Stimulated activated CD4-positive, alpha-beta T cell treated with anti-CD3 and anti-CD28 coated beads, Interleukin-1b, Interleukin-23, amount 100 ng/mL, for 4 hours (primary cell): ENCODE measurements at regions not wholly inside any gene's neighbourhood (a gene's known extent, or its start where the extent isn't known, plus 50 kb on each side); places are given as distances from the start of the nearest gene placed in this dataset.
"Not testable (repeated sequence)": the region's sequence is repeated elsewhere in the genome, so short reads cannot be mapped to it uniquely, and the experiment has no call there.

ENCODE experiments used
- DNase-seq, 2 donors: peaks; one replicate each; pipeline ENCODE4 v3.0.0-alpha.2; 2020; ENCODE audit warnings: low read depth in 2 of 2

DNA sequence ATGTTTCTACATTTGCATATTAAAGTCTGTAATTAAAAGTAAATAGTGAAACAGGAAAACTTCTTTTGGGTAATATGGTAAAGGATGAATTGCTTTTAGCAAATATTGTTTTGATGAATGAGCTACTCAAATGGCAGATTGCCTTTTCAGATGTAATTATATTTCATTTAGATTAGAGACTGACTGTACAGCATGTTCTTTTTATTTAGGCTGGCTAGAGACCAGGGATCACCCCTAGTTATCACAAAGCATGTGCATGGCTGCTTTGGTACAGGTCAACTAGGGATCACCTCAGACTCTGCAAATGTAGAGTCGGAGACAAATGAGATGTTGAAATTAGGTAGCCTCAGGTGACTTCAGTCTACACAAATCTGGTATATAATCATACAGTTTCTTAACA lies 214.9 kb upstream of the SEMA6A start:
- no peak for DNase-seq

DNA sequence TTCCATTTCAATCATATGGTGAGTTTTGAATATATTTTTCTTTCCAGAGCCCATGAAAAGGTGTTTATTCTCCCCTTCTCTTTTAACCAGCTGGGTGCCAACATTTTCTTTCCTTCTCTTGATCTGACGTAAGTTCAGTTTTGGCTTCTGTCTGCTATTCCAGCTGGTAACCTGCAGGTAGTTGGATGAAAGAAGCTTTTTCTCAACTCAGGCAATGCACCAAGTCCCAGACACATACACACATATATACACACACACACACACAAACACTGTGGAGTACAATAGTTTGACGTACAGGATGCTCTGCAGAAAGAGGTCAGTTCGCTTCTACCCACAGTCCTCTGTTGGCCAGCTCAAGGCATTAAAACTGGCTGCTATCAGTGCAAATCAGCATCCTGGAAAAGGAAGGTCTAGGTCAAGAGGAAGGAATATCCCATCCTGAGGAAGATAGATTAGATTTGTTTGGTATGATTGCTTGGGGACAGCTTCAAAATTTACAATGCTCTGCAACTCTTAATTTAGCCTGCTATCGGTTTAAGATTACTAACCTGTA lies 214.3 kb upstream of the SEMA6A start:
- no peak for DNase-seq

DNA sequence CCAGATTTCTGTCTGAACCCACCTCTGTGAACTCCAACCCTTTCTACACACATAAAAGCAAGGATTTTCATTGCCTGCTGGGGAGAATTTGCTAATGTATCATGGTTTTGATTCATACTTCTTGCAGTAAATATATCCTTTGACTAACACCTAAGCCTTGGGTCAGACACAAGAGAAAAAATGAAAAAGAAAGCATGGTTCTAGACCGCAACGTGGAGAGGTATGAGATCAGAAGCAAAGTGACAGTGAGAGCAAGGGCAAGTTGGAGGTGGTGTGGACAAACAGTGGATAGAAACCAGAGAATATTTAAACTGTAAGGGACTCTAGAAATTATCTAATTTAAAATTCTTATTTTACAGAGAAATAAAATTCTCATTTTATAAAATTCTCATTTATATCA lies 212.9 kb upstream of the SEMA6A start:
- no peak for DNase-seq

DNA sequence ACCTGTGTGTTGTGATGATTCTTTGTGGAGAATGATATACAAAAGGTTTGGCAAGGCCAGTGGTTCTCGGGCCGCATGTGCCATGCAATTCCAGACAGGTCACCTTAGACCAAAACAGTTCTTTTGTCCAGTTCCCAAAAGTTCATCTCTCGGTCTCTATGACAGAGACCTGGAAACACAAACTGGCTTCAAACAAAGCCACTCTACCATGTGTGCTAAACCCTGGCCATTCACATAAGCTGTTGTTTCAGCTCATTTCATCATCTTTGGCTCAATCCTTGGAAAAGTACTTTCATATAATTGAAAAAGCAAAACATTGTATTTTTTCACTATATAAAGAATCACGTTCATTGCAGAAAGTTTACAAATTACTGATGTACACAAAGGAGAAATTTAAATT lies 210.5 kb upstream of the SEMA6A start:
- DNase-seq, result no peak

DNA sequence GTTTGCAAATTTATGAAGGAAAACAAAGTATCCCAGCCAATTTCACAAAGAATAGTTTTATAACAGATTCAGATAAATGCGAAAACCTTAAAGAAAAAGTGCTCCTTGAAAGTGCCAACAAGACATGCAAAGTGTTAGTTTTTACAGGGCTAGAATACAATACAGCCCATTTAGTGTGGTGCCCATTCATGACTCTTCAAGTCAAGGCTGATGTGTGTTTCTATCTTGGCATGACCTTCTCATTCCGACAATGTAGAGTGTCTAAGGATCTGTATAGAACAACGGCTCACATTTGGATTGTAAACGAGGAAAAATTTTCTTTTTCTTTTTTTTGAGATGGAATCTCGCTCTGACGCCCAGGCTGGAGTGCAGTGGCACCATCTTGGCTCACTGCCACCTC lies 205.2 kb upstream of the SEMA6A start:
- no peak for DNase-seq

DNA sequence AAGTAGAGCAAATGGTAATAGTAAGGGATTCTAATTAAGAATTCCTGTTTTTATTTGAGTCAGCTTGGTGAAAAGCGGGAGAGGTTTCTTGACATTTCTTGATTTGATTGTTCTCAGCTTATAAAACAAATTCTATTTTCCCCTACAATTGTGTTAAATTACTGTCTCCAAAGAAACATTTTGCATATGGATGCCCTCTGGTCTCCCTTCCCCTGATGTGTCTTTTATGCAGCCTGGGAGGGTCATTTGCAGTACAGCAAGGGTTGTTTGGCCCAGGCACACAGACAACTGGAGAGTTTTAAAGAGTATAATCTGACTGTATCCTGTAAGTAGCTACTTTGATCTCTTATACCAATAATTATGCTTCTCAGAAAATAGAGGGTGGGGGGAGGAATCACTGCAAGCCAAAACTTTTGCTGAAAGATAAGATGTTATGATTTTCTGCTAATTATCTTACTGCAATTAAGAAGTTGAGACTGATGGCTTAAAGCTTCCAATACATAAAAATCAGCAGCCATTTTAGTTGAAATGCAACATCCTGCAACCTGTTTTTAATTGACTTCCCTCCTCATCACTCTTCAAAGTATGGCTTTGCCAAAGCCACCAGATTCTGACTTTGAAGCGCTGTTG lies 204.1 kb upstream of the SEMA6A start:
- DNase-seq, result no peak

DNA sequence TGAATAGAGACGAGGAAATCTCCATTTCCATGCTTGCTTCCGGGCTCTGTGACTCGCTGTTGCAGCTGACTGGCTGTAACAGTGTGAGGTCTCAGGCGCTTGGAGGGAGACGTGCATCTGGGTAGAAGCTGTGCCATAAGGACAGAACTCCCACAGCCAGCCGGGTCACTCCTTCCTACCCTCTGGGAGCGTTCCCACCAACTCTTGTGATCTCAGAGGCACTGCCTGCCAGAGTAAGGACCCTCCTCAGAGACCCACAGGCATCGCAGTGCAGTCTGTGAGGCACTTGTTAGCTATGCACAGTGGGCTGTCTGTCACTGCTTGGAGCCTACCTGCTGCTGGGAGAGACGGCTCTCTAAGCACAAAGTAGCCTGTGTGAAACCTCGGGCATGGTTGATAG lies 203.4 kb upstream of the SEMA6A start:
- no peak for DNase-seq

DNA sequence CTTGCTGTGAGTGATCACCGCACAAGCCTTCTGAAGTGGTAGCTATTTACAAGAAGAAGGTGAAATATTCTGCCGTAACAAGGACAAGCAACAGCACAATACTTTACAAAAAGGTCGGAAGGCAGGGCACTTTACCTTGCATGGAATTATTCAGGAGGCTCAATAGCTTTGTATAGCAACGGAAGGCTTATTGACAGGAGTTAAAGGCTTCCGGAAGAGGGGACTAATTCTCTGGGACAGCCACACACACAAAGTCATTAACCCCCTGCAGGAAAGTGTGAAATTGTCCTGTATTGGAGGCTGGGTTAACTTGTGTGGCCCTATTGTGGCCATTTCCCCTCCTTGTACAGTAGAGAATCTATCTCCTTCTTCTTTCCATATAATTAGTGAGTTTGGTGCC lies 199.3 kb upstream of the SEMA6A start:
- no peak for DNase-seq

DNA sequence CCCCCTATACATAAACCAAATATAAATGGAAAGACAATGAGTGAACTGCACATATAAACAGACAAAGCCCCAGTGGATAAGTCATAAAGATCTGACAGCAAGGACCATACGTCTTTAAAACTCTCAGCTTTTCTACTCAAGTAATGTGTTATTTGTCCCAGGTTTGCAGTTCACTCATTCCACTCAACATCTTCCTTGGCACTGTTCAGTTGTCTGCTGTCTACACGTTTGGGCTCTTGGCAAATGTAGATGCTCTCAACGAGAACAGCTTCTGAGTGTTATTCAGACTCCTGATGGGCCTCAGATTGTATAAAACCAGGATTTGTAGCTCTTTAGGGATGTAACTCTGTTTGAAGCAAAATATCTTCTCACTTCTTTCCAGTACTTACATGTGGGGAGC lies 198.2 kb upstream of the SEMA6A start:
- DNase-seq, result no peak

DNA sequence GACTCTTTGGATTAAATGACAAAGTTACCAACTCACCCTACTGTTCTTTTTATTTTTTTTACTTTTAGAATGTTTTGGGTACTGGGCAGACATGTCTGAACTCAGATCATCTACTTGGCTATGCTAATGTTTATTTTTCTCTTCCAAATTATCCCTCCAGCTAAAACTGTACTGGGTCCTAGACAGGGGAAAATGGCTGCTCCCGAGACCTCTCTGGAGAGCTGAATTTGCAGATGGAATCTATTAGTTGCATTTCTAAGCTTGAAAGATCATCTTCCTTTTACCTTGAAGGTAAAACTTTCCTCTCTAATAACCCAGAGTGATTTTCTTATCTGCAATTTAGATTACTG lies 197.5 kb upstream of the SEMA6A start:
- DNase-seq, result no peak

DNA sequence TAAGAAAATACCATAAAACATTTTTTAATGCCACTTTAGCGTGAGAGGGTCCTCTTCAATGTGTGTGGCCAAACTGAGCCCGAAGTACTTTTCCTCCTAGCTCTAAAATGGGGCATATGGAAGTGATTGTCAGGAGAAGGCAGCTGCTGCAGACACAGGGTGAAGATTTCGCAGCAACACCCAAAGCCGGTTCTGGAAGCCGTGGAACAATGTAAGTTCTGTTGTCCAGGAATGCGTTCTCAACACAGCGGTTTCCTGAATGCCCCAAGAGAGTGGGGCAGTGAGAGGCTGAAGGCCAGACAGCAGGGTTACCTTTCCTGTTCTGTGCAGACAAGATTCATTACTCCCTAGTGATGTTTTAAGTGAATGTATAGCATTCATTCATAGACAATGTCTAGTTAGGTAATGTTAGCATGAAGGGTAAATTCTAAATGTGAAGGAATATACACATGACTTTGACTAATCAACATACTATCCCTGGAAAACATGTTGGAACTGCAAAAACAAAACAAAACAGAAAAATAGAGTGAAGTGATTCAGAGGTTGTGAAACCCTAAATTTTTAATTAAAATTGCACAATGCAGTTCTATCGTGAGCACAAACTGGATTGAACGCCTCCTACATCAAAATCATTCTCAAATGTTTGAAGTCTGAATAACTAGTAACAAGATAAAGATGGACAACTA lies 197.0 kb upstream of the SEMA6A start:
- DNase-seq, result no peak

DNA sequence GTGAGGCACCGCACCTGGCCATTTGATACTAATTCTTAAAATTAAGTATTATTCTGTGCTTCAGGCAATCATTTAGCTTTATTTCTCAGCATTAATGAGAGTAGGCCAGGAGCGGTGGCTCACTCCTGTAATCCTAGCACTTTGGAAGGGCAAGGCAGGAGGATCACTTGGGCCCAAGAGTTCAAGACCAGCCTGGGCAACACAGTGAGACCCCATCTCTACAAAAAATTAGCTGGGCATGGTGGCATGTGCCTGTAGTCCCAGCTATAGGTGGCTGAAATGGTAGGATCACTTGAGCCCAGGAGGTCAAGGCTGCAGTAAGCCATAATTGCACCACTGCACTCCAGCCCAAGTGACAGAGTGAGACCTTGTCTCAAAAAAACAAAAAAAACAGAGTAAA lies 195.3 kb upstream of the SEMA6A start:
- DNase-seq, result not testable (repeated sequence)

DNA sequence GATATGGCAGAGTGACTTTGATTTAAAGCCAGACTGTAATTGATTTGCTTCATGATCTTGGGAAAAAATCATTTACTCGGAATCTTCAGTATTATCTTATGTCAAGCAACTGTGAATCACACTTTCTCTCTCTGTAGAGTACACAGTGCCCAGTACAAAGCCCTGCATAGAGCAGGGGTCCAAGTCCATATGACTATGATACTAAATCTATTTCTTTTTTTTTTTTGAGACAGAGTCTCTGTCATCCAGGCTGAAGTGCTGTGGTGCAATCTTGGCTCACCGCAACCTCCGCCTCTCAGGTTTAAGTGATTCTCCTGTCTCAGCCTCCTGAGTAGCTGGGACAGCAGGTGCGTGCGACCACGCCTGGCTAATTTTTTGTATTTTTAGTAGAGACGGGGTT lies 194.8 kb upstream of the SEMA6A start:
- DNase-seq, result no peak

DNA sequence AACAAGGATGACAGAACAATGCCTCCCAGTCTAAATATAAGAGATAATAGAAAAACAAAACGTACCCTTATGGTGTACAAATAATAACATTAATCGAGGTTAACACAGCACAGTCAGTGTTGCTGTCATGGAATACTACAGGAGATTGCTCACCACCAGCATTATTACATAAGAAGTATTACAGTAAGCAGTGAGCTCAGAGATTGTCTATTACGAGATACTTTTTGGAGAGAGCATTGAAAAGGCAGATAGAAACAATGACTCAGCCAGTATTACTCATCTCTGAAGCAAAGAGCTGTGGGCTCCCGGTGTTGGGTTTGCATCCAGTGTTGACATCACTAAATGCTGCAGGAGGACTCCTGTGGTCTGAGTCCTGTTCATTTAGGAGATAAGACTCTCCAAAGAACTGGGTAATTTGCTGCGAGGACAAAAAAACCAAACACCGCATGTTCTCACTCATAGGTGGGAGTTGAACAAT lies 191.9 kb upstream of the SEMA6A start:
- no peak for DNase-seq

DNA sequence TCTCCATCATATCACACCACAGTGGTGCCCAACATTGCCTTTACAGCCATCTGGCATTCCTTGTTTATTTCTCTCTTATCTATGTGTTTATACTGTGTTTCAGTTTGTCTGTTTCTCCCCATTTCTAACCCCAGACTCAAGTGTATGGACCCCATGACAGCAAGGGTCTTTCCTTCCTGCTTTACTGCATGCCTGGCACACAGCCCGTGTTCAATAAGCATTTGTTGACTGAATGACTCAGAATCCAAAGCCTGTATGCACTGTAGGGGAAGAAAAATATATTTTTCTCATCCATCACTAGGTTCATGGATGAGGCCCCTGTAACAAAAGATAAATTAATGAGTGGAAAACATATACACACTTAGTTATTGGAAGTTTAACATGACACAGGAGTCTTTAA lies 190.8 kb upstream of the SEMA6A start:
- no peak for DNase-seq

DNA sequence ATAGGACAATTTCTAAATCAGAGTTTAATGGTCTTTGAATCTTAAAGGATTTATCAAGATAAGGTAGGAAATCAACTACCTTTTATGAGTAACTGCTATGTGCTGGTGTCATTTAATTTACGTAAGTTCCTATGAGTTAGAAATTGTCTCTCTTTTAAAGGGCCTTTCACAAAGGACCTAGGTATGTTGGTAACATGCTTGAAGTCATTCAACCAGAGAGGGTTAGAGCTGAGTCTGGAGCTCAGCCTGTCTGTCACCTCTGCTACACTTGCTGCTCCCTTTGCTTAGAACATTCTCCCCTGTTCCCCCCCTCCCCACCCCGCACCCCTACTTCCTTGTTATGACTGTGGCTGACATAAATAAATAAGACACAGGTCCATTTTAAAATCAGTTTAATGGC lies 190.3 kb upstream of the SEMA6A start:
- no peak for DNase-seq

DNA sequence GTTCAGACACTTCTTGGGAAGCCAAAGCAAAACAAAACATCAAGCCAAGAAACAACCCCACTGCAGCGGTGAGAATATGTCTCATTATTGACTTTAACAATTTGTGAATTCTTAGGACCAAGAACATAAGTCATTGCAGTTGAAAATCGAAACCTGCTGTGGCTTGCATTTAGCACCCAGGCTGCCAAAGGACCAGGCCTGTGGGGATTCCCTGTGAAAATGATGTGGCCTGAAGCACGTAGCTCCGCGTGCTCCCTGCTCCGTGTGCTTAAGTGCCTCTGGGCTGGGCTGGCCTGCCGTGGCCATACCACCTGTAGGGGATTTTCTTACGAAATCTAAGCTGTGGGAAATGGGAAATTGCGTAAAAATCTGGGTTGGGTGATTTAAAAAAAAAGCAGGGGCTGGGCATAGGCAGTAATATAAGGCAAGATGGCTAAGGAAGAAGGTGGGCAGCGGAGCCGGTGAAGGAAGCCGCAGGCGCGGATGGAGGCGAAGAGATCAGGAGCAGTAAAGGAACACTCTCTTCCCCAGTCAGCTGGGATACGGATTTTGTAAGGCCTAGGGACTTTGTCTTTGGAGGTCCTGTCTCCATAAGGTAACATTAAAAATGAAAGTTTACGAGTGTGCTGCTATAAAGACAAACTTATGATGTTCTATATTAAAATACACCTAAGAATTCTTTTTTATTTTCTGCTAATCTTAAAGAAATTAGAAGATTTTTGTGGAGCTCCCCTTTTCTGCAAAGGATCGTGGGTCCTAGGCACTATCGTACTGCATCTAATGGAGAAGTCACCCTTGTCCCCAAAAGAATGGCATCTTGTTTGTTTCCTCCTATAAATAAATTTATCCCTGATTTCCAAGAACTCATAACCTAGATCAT lies 189.6 kb upstream of the SEMA6A start:
- no peak for DNase-seq

DNA sequence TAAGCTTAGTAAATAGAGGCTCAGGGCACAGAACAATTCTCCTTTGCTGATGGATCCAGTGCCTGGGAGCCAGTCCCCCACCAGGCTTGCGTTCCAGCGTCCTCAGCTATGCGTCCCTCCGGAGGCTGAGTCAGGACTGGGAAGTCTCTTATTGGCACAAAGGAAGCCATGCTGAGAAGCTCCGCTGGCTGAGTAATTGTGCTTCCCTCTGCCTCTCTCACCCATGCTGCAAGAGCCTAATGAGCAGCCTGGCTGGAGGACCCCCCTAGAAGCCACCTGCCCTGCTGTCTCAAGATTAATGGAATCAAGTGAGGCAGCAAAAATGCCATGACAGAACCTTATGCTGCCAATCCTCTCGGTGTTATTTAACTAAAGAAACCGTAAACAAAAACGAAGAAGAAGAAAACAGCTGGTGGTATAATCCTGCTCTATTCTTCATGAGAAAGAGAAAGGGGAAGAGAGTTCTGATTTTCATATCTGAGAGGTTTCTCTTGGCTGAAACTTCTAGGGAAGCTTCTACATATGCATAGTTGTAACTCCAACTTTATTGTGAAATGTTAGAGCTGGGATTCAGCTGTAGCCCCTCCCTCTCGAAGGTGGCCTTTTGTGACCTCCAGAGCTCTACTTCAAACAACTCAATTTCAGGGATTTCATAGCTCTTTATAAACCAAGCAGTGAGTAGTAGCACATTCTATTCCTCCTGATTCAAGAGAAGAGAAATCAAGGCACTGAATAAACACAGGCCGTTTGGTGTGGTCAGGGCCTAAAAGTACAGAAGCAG lies 185.4 kb upstream of the SEMA6A start:
- no peak for DNase-seq

DNA sequence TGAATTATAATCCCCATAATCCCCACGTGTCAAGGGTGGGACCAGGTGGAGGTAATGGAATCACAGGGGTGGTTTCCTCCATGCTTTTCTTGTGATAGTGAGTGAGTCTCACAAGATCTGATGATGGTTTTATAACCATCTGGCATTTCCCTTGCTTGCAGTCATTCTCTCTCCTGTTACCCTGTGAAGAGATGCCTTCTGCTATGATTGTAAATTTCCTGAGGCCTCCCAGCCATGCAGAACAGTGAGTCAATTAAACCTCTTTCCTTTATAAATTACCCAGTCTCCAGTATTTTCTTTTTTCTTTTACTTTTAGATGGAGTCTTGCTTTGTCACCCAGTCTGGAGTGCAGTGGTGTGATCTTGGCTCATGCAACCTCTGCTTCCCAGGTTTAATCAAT lies 182.7 kb upstream of the SEMA6A start:
- no peak for DNase-seq

DNA sequence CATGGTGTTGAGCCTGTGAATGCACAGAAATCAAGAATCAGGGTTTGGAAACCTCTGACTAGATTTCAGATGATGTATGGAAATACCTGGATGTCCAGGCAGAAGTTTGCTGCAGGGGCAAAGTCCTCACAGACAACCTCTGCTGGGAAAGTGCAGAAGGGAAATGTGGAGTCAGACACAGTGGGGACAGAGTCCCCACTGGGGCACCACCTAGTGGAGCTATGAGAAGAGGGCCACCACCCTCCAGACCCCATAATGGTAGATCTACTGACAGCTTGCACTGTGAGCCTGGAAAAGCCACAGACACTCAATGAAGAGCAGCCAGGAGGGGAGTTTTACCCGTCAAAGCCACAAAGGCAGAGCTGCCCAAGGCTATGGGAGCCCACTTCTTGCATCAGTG lies 181.9 kb upstream of the SEMA6A start:
- no peak for DNase-seq

DNA sequence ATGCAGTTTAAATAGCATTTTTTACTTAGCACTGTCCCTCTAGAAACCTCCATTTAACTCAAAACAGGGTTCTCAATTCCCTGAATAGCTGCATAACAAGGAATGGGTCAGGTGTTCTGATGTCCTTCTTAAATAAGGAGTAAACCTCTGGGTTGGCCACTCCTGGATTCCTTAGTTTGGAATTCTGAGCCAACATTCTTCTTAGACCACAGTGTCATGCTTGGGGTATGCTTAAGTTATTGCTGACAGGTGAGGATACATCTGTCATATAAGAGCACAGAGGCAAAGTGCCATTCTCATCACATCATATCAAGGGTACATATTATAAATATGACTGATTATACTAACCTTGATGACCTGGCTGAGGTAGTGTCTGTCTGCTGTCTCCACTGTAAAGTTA lies 179.9 kb upstream of the SEMA6A start:
- DNase-seq, result no peak

DNA sequence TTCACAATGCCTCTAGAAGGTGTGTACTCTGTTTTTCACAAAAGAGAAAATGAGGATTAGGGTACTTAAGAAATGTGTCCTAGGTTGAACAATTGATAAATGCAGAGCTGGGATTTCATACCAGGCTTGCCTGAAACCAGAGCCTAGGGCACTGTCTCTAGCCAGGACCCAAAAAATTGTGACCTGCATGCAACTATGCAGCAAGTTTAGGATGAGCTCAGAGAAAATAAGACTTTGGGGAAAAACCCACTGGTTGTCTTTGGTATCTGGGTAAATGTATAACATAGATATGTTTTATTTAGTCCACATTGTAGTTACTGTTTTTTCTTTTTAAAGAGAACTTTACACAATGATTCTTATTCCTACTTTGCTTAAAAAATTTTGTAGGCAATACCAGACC lies 177.1 kb upstream of the SEMA6A start:
- no peak for DNase-seq
